ENCODE measurements at regions not wholly inside any gene's neighbourhood (a gene's known extent, or its start where the extent isn't known, plus 50 kb on each side); places are given as distances from the start of the nearest gene placed in this dataset.

- DNase-seq: no peak
Observed at GRCh38 chr15:95416576-95416975, 913.9 kb upstream of the NR2F2 start.

GRCh38 chr15:95417761-95418160 is 912.7 kb upstream of the NR2F2 start:
- DNase-seq: no peak

GRCh38 chr15:95422255-95422654 is 908.2 kb upstream of the NR2F2 start:
- no peak for DNase-seq

- DNase-seq: no peak
Observed at GRCh38 chr15:95425859-95426258, 904.6 kb upstream of the NR2F2 start.

- no peak for DNase-seq
Observed at GRCh38 chr15:95429345-95429744, 901.2 kb upstream of the NR2F2 start.

- no peak for DNase-seq
Observed at GRCh38 chr15:95431518-95431917, 899.0 kb upstream of the NR2F2 start.

- DNase-seq: no peak
Observed at GRCh38 chr15:95432878-95433405, 897.6 kb upstream of the NR2F2 start.

GRCh38 chr15:95439922-95440376 is 890.6 kb upstream of the NR2F2 start:
- no peak for DNase-seq

- no peak for DNase-seq
Observed at GRCh38 chr15:95440712-95441111, 889.8 kb upstream of the NR2F2 start.

GRCh38 chr15:95442107-95442719 is 888.3 kb upstream of the NR2F2 start:
- DNase-seq: no peak

GRCh38 chr15:95444860-95445259 is 885.6 kb upstream of the NR2F2 start:
- no peak for DNase-seq

- DNase-seq: no peak
Observed at GRCh38 chr15:95446854-95447253, 883.6 kb upstream of the NR2F2 start.

- no peak for DNase-seq
Observed at GRCh38 chr15:95447486-95447885, 883.0 kb upstream of the NR2F2 start.

GRCh38 chr15:95448531-95449229 is 881.8 kb upstream of the NR2F2 start:
- DNase-seq: no peak

GRCh38 chr15:95449230-95449628 is 881.3 kb upstream of the NR2F2 start:
- DNase-seq: no peak

GRCh38 chr15:95450413-95450812 is 880.1 kb upstream of the NR2F2 start:
- DNase-seq: no peak

GRCh38 chr15:95451938-95452337 is 878.6 kb upstream of the NR2F2 start:
- DNase-seq: no peak

GRCh38 chr15:95454403-95455262 is 875.9 kb upstream of the NR2F2 start:
- DNase-seq: no peak

GRCh38 chr15:95457520-95457919 is 873.0 kb upstream of the NR2F2 start:
- DNase-seq: no peak

GRCh38 chr15:95458721-95459120 is 871.8 kb upstream of the NR2F2 start:
- DNase-seq: no peak

- DNase-seq: no peak
Observed at GRCh38 chr15:95459273-95459672, 871.2 kb upstream of the NR2F2 start.

GRCh38 chr15:95464509-95464908 is 866.0 kb upstream of the NR2F2 start:
- DNase-seq: no peak

- DNase-seq: no peak
Observed at GRCh38 chr15:95468820-95469219, 861.7 kb upstream of the NR2F2 start.
